HG03439 (cell line): ENCODE measurements at regions not wholly inside any gene's neighbourhood (a gene's known extent, or its start where the extent isn't known, plus 50 kb on each side); places are given as distances from the start of the nearest gene placed in this dataset.
A peak's percentile ranks its signal among the peaks of the same experiment; 100 is the strongest.
"Not testable (repeated sequence)": the region's sequence is repeated elsewhere in the genome, so short reads cannot be mapped to it uniquely, and the experiment has no call there.

Experiments used
- ATAC-seq: cut with Tn5 transposase; IDR thresholded peaks from one replicate; pipeline ENCODE4 v1.9.1; 2021; ENCODE audit warnings: mild to moderate bottlenecking, moderate library complexity; ENCODE audit not compliant: unreplicated experiment

DNA sequence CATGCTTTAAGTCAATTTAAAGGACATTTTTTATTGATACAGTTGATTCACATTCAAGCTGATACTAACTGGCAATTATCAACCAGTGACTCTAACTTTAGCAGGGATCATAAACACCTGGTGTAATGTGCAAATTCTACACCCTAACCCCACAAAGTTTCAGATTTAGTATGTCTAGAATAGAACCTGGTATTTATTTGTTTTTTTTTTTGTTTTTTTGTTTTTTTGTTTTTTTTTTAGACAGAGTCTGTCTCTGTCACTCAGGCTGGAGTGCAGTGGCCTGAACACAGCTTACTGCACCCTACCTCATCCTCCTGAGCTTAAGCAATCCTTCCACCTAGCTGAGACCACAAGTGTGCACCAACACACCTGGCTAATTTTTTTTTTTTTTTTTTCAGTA lies 311.2 kb upstream of the SEMA6A start:
- ATAC-seq, result peak; percentile 77

DNA sequence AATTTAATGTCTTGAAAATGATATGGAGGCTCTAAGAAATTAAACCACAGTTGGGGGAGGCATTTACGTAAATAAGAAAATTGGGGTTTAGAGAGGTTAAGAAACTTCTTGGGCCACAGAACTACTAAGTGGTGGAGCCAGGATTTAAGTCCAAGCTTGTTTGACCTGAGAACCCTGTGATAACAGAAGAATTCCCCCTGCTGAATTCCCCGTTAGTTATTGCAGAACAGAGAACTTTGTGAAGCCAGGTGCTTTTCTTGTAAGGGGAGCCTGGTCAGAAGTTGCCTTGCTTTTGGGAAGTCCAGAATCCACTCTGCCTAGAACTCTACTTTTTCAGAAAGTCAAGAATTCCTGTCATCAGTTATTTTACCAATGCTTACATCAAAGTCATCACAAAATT lies 309.3 kb upstream of the SEMA6A start:
- ATAC-seq, result no peak

DNA sequence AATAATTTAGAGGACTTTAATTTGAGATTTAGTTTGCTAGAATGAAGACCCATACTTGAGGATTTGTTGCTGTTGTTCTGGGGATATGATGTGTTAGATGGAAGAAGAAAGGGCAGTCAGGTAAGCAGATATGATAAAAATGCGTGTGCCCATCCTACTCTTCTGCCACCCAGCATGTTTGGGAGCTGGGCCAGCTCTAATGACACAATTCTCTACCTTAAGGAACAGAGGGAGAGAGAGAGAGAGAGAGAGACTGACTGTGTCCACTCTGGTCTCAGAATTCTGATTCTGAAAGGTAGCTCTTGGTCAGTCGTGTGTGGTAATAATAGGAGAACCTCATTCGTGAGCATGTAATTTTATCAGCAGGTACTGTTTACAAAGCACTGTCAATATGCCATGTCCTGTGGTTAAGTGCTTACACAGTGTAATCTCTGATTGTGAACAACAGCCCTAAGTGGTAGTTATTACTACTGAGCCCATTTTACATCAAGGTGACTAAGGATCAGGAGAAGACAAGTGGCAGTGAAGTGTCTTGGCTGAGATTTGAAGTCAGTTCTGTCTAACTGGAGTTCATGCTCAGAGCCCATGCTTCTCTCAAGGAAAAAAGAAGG lies 307.4 kb upstream of the SEMA6A start:
- ATAC-seq, result no peak

GRCh38 chr5:116880601-116881000 lies 306.0 kb upstream of the SEMA6A start:
- no peak for ATAC-seq

- ATAC-seq, result no peak
These were observed 305.5 kb upstream of the SEMA6A start for GRCh38 chr5:116880150-116880549.

DNA sequence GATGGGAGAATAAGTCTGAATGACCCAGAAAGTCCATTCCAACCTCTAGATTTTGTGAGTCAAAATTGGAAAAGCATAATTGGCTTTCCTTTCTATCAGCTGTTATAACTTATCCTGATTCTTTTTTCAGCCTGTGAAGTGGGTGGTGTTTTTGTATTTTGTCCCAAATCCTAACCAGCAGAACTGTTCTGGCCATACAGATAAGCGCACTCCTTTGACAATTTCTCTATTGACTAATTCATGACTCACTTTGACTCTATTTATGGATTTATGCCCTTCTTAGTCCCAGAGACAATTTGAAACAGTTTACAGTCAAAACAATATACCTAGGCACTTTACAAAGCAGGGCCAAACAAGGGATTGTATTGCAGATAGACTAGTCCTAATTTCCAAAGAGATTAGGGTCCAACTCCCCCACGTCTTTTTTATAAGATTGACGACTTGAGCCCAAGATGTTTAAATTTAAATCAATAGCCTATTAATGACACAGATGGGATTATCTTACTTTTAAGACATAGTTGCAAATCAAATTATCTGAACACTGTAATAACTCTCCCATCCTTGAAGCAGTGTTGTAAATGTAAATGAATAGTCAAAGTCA lies 301.7 kb upstream of the SEMA6A start:
- ATAC-seq, result no peak

DNA sequence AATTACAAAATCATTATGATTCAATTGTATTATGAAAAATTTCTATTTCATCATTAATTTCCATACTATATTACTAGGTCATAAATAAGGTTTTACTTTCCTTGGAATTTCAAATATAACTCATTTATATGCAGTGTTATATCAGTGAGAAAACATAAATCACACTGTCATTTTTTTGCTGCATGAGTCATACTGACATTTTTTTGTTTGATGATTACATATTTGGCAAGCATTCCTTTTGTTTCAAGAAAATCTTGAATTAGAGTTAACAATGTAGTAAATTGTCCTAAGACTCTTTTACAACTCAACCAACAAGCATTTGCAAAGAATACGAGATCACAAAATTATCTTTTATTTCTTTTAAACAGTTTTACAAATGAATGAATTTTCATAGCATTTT lies 298.4 kb upstream of the SEMA6A start:
- ATAC-seq, result no peak

DNA sequence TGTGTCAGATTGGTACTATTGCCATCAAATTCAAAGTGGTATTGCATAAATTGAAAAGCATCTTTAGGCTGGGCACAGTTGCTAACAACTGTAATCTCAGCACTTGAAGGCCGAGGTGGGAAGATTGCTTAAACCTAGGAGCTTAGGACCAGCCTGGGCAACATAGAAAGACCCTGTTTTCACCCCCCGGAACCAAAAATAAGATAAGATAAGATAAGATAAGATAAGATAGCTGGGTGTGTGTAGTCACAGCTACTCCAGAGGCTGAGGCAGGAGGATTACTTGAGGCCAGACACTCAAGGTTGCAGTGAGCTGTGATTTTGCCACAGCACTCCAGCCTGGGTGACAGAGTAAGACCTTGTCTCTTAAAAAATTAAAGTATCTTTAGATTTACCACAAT lies 297.9 kb upstream of the SEMA6A start:
- no peak for ATAC-seq

GRCh38 chr5:116867825-116868224 lies 293.2 kb upstream of the SEMA6A start:
- ATAC-seq, result not testable (repeated sequence)

- ATAC-seq, result no peak
These were observed 291.0 kb upstream of the SEMA6A start for GRCh38 chr5:116865651-116866050.

DNA sequence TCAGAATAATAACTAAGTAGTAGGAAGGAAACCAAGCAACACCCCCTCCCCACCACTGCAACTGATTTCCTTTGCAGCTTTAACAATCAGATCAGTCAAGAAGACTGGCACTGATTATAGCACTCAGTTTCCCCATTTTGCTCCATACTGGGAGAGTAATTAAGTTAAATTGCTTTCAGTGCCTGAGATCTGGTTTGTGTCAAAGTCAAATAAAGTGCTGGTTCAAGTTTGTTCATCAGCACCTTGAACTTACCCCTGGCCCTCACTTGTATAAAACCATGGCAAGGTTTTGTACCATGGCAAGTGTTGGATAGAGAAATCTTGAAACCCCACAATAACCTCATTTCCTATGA lies 290.2 kb upstream of the SEMA6A start:
- no peak for ATAC-seq

DNA sequence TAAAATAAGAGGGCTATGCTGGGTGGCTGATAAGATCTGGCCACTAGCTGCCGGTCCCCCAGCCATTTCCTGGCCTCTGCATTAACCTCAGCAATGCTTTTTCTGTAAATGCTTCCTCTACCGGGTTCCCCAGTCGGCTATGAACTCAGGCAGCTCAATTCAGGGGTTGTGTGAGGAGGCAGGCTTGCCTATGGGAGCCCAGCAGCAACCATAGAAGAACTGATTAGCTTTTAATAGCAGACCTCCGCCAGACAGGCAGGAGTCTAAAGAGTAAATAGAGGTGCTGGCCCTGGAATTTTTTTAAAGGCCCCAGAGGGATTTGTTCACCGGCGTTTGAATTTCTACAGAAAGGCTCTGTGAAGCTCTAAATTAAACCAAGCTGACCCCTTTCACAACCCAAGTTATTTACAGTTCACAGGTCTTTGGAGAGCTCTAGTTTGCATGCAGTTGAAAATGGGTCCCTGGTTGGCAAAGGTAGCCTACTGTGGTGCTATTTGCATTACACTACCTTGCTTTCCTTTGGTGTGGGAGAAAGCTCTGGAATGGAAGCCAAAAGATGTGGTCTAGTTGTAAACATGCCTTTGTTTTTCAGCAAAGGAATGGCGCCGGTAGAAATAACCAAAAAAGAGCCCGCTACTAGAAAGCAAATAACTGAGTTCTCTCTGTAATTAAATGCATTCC lies 289.7 kb upstream of the SEMA6A start:
- ATAC-seq, result no peak

DNA sequence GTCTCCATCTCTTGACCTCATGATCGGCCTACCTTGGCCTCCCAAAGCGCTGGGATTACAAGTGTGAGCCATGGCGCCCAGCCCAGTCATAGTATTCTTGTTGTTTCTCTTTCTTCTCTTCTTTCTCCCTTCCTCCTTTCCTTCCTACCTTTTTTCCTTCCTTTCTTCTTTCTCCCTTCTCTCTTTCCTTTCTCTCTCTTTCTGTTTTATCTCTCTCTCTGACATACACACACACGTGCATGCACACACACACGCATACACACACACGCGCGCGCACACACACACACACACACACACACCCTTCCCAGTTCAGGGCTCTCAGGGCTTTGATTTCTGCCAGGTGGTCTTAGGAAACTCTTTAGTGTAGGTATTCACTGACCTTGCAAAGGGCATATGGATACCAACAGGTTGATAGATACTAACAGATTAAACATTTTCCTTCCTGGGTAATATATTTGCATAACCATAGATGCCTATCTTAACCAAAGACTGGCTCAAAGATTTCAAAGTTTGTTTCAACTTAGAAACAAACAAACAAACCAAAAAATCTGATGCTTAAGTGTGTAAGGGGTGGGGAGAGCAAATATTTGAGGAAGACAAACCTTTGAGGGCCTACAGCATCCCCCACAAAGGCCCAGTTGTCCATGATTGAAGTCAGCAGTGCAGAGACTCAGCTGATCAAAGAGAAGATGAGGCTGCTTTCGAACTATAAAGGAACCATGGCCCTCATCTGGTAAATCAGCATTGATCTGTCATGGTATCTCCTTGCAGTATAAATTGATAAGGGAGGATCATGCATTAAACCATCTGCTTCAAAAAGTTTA lies 288.2 kb upstream of the SEMA6A start:
- no peak for ATAC-seq

DNA sequence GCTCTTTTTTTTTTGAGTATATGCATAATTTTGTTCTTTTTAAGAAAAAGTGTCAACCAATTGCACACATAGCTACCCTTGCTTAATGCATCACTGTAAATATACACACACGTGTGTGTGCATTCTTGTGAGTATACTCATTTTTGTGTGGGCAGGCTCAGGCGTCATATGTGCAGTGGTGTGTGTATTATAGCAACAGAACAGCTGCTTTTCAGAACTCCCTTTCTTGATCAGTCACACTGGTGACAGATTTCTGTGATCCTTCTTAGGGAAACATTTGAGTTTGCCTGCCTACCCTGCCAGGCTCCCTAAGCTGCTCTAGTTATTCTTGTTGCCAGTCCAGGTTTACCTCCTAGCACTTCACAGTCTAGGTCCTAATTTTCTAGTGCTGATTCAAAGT lies 287.0 kb upstream of the SEMA6A start:
- no peak for ATAC-seq

GRCh38 chr5:116861097-116861496 lies 286.5 kb upstream of the SEMA6A start:
- ATAC-seq, result no peak

- ATAC-seq, result no peak
These were observed 285.2 kb upstream of the SEMA6A start for GRCh38 chr5:116859666-116860320.

DNA sequence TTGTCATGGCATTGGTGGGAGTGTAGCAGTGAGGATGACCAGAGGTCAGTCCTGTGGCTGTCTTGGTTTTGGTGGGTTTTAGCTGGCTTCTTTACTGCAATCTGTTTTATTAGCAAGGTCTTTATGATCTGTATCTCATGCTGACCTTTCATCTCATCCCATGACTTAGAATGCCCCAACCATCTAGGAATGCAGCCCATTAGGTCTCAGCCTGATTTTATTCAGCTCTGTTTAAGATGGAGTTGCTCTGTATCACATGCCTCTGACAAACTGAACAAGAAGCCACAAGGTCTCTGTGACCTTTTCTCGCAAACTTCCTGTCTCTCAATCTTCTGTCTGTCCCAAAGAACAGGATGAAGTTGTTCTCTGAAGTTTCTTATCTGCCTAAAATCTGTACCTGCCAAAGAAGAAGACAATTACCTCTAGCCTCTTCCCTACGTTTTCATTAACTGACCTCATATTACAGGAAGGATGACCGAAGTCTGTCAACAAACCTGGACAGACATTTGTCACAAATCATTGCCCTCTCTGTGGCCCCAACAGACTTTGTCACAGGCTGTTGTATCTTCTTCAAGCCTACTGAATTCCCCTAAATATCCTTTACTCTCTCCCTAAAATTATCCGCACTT lies 284.2 kb upstream of the SEMA6A start:
- ATAC-seq, result no peak

GRCh38 chr5:116858020-116858419 lies 283.4 kb upstream of the SEMA6A start:
- ATAC-seq, result not testable (repeated sequence)

- no peak for ATAC-seq
These were observed 281.6 kb upstream of the SEMA6A start for GRCh38 chr5:116856271-116856670.

DNA sequence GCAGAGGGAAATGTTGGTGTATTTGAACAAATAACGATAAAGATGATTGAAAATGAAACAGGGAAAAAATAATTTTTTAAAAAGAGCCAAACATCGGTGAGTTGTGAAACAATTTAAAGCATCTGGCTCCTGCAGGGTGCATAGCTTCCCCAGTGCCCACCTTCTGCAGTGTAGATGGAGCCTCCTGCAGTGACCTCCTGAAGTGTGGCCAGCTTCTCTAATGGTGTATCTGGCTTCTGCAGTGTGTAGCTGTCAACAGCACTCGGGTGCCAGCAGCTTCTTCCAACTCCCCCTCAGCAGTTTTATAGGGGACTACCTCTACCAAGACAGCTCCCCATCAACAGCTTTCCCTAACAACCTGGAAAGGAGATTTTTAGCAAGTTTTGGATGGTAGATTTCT lies 279.4 kb upstream of the SEMA6A start:
- ATAC-seq, result no peak
